ENCODE measurements at regions not wholly inside any gene's neighbourhood (a gene's known extent, or its start where the extent isn't known, plus 50 kb on each side); places are given as distances from the start of the nearest gene placed in this dataset.

DNA sequence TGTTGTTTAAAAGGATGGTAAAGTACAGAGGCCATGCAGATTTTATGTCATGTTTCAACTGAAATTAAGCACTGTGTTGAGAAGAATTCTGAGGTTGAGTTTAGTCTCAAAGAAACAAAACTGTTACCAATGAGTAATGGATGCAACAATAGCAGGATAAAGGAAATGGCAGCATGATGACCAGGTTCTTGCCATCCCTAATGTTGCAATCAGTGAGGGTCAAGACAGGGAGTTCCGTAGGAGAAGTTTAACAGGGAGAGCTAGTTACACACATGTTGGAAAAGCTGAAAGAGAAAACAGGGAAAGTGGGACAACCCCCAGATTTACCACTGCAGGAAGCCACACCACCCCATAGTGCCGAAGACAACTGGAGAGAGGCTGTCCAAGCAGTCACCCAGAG lies 343.8 kb upstream of the EPHA4 start:
- no peak overlapping the region for H2AFZ ChIP-seq (ENCODE audit: low read depth)
- TF ChIP-seq TCF12 (IDR thresholded peaks at IDR 0.05): no peak
- no peak for TF ChIP-seq NRF1 (IDR thresholded peaks at IDR 0.05; ENCODE audit: low read depth, low read length)
- TF ChIP-seq FOXM1 (IDR thresholded peaks at IDR 0.05; ENCODE audit: low read depth): no peak
- TF ChIP-seq SIN3A (IDR thresholded peaks at IDR 0.05; ENCODE audit: borderline replicate concordance, low read depth, low read length): no peak
- no peak for TF ChIP-seq POLR2AphosphoS5 (IDR thresholded peaks at IDR 0.05; ENCODE audit: low read depth, low read length)
- no peak for TF ChIP-seq TAF1 (IDR thresholded peaks at IDR 0.05; ENCODE audit: borderline replicate concordance, low read depth, low read length)
- TF ChIP-seq FOXJ3 (CRISPR knock-in tag; IDR thresholded peaks at IDR 0.05): no peak
- no peak for TF ChIP-seq USF2 (IDR thresholded peaks at IDR 0.05; ENCODE audit: borderline replicate concordance, low read depth, low read length)
- TF ChIP-seq PBX3 (IDR thresholded peaks at IDR 0.05): no peak
- TF ChIP-seq CTCF (IDR thresholded peaks at IDR 0.05): no peak
- TF ChIP-seq SMC3 (IDR thresholded peaks at IDR 0.05; ENCODE audit: low read depth, low read length): no peak
- no peak for TF ChIP-seq NFIC (IDR thresholded peaks at IDR 0.05; ENCODE audit: borderline replicate concordance)
- no peak for TF ChIP-seq USF1 (IDR thresholded peaks at IDR 0.05; ENCODE audit: borderline replicate concordance, low read depth)
- H4K20me1 ChIP-seq (ENCODE audit: insufficient read depth): no peaks in the 10 kb centered on the region
- no peaks in the 10 kb centered on the region for H3K36me3 ChIP-seq (replicated peaks in 1 of 2; ENCODE audit: control insufficient read depth in 1 of 2, insufficient read depth in 2 of 2, low read length in 1 of 2)
- no peak for DNase-seq
- no peaks in the 10 kb centered on the region for H3K27me3 ChIP-seq (ENCODE audit: insufficient read depth)
- H3K27ac ChIP-seq (ENCODE audit: low read depth in 2 of 2, low read length in 1 of 2): no peak overlapping the region
- H3K79me2 ChIP-seq (ENCODE audit: insufficient read depth): no peaks in the 10 kb centered on the region
- no peaks in the 10 kb centered on the region for H3F3A ChIP-seq (replicated peaks; ENCODE audit: insufficient read depth)
- ChIA-PET POLR2A (no interaction called here), CTCF (no interaction called here)
- no peaks in the 10 kb centered on the region for H3K4me1 ChIP-seq (ENCODE audit: control insufficient read depth in 1 of 2, insufficient read depth in 2 of 2, low read depth in 1 of 2, low read length in 1 of 2)
- no peaks in the 10 kb centered on the region for H3K9me3 ChIP-seq
- WGBS (ENCODE audit: low lambda C conversion rate): 27% methylated on average over 2 of the region's 2 CpGs
- H3K4me3 ChIP-seq (ENCODE audit: low read depth in 2 of 2, low read length in 1 of 2): no peak overlapping the region
- no peaks in the 10 kb centered on the region for H3K9me2 ChIP-seq
- no peak overlapping the region for H3K4me2 ChIP-seq
- no peak overlapping the region for H3K9ac ChIP-seq

GRCh38 chr2:221914334-221914880 lies 342.3 kb upstream of the EPHA4 start:
- Histone ChIP-seq H3F3A (replicated peaks; ENCODE audit: insufficient read depth) (no peaks in the 10 kb centered on the region), H3K9me3 (no peaks in the 10 kb centered on the region), H3K4me1 (ENCODE audit: control insufficient read depth in 1 of 2, insufficient read depth in 2 of 2, low read depth in 1 of 2, low read length in 1 of 2) (no peaks in the 10 kb centered on the region), H3K36me3 (replicated peaks in 1 of 2; ENCODE audit: control insufficient read depth in 1 of 2, insufficient read depth in 2 of 2, low read length in 1 of 2) (no peaks in the 10 kb centered on the region), H3K4me3 (ENCODE audit: low read depth in 2 of 2, low read length in 1 of 2) (no peak overlapping the region), H3K9ac (no peak overlapping the region), H3K27me3 (ENCODE audit: insufficient read depth) (no peaks in the 10 kb centered on the region), H4K20me1 (ENCODE audit: insufficient read depth) (no peaks in the 10 kb centered on the region), H2AFZ (ENCODE audit: low read depth) (no peak overlapping the region), H3K79me2 (ENCODE audit: insufficient read depth) (no peaks in the 10 kb centered on the region), H3K27ac (ENCODE audit: low read depth in 2 of 2, low read length in 1 of 2) (no peak overlapping the region), H3K4me2 (no peak overlapping the region), H3K9me2 (no peaks in the 10 kb centered on the region)
- no peak for TF ChIP-seq RXRA (IDR thresholded peaks at IDR 0.05; ENCODE audit: borderline replicate concordance, low read depth)
- TF ChIP-seq USF1 (IDR thresholded peaks at IDR 0.05; ENCODE audit: borderline replicate concordance, low read depth): no peak
- TF ChIP-seq RFX5 (IDR thresholded peaks at IDR 0.05; ENCODE audit: low read length): no peak
- no peak for TF ChIP-seq SMC3 (IDR thresholded peaks at IDR 0.05; ENCODE audit: low read depth, low read length)
- TF ChIP-seq TAF1 (IDR thresholded peaks at IDR 0.05; ENCODE audit: borderline replicate concordance, low read depth, low read length): no peak
- TF ChIP-seq FOXJ3 (CRISPR knock-in tag; IDR thresholded peaks at IDR 0.05): no peak
- POLR2A ChIA-PET: no interaction called here
- 25% methylated on average over 3 of the region's 3 CpGs for WGBS (ENCODE audit: low lambda C conversion rate)
- no peak for DNase-seq
- CTCF ChIA-PET: no interaction called here
